SJSA1 (cell line): ENCODE measurements at regions not wholly inside any gene's neighbourhood (a gene's known extent, or its start where the extent isn't known, plus 50 kb on each side); places are given as distances from the start of the nearest gene placed in this dataset.
"Not testable (repeated sequence)": the region's sequence is repeated elsewhere in the genome, so short reads cannot be mapped to it uniquely, and the experiment has no call there.

ENCODE experiments used
- DNase-seq, 2 experiments: peaks; one replicate each; pipeline ENCODE4 v3.0.0-alpha.2; 2015 to 2020; ENCODE audit warnings: low spot score in 2 of 2, low read depth in 1 of 2
- H3K27ac ChIP-seq: fragments of 250-450 bp; sonication (Bioruptor Pico); 2 replicates; pipeline ENCODE4 v1.5.1; 2020; ENCODE audit warnings: mild to moderate bottlenecking, moderate library complexity
- H3K27me3 ChIP-seq: fragments of 250-450 bp; sonication (Bioruptor Pico); replicated peaks from 2 replicates; pipeline ENCODE4 v1.5.1; 2020; ENCODE audit warnings: mild to moderate bottlenecking, moderate library complexity
- H3K36me3 ChIP-seq: fragments of 250-450 bp; sonication (Bioruptor Pico); 2 replicates; pipeline ENCODE4 v1.5.1; 2020; ENCODE audit warnings: mild to moderate bottlenecking
- H3K4me1 ChIP-seq: fragments of 250-450 bp; sonication (Bioruptor Pico); replicated peaks from 2 replicates; pipeline ENCODE4 v1.6.1; 2021; ENCODE audit warnings: mild to moderate bottlenecking
- H3K4me3 ChIP-seq: fragments of 250-450 bp; sonication (Bioruptor Pico); 2 replicates; pipeline ENCODE4 v1.5.1; 2020; ENCODE audit warnings: mild to moderate bottlenecking
- H3K9me3 ChIP-seq: fragments of 250-450 bp; sonication (Bioruptor Pico); replicated peaks from 2 replicates; pipeline ENCODE4 v1.5.1; 2020; ENCODE audit warnings: mild to moderate bottlenecking

DNA sequence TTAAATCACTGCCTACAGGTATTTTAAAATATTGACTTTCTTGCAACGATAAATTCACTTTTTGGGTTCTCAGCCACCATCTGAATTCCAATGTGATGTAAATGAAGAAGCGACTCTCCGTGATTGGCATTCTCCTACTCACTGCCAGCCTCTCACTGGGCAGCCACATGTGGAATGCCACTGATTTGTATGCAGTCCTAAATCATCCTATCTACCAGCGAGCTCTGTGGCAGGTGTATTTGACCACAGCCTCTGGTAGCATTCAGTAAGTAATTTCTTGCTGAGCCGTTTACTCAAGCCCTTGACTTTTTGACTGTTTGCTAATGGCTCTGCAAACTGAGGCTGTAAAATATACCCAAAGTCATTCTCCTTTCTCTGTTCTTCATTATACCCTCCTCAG lies 559.0 kb upstream of the SLC10A2 start:
- no peak for DNase-seq
- no peaks in the 10 kb centered on the region for H3K4me1 ChIP-seq
- H3K4me3 ChIP-seq: no peak overlapping the region
- H3K27me3 ChIP-seq: no peaks in the 10 kb centered on the region
- no peak overlapping the region for H3K27ac ChIP-seq
- no peaks in the 10 kb centered on the region for H3K36me3 ChIP-seq
- H3K9me3 ChIP-seq: no peaks in the 10 kb centered on the region

DNA sequence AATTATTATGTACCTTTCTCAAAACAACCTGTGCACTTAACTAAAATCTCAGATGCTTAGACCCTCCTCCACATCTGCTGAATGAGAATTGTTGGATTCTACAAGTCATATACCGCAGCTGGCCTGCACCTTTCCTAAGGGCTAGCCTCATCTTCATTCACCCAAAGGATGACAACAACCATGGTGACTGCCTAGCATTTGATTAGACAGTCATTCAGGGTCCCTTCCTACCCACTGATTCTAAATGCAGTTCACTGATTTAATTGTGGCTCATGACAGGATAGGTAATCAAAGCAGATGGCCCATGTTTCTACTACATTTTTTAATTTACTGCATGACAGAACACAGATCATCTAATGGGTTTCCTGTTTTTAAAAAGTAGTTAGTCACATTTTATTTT lies 551.9 kb upstream of the SLC10A2 start:
- H3K9me3 ChIP-seq: no peaks in the 10 kb centered on the region
- DNase-seq: no peak
- peaks cover 26% of the 10 kb centered on the region for H3K27me3 ChIP-seq
- H3K4me1 ChIP-seq: no peaks in the 10 kb centered on the region
- H3K36me3 ChIP-seq: no peaks in the 10 kb centered on the region
- no peak overlapping the region for H3K27ac ChIP-seq
- H3K4me3 ChIP-seq: no peak overlapping the region

DNA sequence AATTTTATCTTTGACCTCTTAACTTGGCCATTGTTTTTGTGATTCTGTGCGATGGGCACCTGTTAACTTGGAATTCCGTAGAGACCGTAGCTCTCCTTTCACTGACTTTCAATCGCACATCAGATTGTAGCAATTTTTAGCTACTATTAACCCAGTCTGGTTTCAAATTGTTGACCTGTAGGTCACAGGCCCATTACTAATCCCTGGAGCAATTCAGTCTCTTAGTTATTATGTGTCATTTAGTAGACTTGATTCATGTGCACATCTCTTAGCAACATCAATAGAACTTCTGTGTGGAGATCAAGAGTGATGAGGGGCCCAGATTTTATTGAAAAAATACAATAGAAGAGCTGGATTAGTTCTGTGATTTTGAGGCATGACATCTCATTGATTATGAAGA lies 549.6 kb upstream of the SLC10A2 start:
- DNase-seq: no peak
- Histone ChIP-seq H3K9me3 (no peaks in the 10 kb centered on the region), H3K4me1 (no peaks in the 10 kb centered on the region), H3K36me3 (no peaks in the 10 kb centered on the region), H3K27ac (no peak overlapping the region), H3K27me3 (peaks cover 30% of the 10 kb centered on the region), H3K4me3 (no peak overlapping the region)

DNA sequence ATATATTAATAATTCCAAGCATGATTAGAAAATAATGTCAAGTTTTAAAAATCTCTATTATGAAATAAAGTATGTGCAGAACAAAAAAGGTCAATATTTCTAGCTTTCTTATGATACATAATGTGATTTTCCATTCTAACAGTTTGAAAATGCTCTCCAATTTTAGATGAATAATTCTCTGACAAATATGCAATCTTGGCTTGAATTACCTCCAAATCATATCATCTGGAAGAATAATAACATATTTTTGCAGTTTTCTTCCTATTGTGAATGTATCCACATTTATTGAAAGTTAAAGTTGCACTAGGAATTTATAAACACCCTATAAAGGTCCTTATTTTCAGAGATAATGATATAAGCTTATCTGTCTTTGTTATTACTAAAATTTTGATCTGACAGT lies 548.5 kb upstream of the SLC10A2 start:
- Histone ChIP-seq H3K4me1 (no peaks in the 10 kb centered on the region), H3K27ac (no peak overlapping the region), H3K4me3 (no peak overlapping the region), H3K27me3 (peaks cover 36% of the 10 kb centered on the region), H3K36me3 (no peaks in the 10 kb centered on the region), H3K9me3 (no peaks in the 10 kb centered on the region)
- no peak for DNase-seq

GRCh38 chr13:103607995-103608394 lies 541.8 kb upstream of the SLC10A2 start:
- peaks cover 10% of the 10 kb centered on the region for H3K27me3 ChIP-seq
- H3K36me3 ChIP-seq: no peaks in the 10 kb centered on the region
- no peak overlapping the region for H3K27ac ChIP-seq
- no peaks in the 10 kb centered on the region for H3K4me1 ChIP-seq
- H3K4me3 ChIP-seq: no peak overlapping the region
- no peaks in the 10 kb centered on the region for H3K9me3 ChIP-seq
- no peak for DNase-seq

DNA sequence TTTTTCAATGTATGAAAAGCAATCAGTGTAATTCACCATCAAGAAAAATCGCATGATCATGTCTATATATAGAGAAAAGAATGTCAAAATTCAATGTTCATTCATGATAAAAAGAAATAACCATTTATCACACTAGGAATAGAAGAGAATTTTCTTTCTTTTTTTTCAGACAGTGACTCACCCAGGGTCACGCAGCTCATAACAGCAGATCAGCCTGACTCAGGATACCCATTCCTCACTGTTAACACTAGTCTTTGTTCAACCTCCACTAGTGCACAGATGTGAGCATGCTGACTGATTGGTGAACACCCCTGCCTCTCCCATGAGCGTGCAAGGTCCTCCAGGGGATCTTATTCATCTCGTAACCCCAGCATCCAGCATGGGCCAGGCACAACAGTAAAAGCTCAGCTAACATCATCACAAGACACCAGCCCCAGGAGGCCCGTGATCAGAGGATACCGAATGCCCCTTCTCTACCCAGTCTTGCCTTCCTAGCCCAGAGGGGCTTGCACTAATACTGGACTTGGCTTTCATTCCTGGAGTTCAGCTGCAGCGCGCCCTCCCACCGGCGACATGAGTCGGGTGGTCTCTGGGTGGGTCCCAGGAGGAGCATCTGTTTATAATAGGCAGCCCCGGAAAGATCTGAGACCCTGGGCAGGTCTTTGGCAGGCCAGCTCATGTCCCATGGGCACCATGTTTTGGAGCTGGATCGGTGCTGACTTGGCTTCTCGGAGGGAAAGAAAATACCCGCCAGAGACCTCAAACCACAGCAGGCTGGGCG lies 539.5 kb upstream of the SLC10A2 start:
- no peak for DNase-seq
- H3K27ac ChIP-seq: no peak overlapping the region
- H3K9me3 ChIP-seq: no peaks in the 10 kb centered on the region; the same call in 1 of the 2 replicates
- no peak overlapping the region for H3K4me3 ChIP-seq
- peaks cover 11% of the 10 kb centered on the region for H3K27me3 ChIP-seq
- H3K4me1 ChIP-seq: no peaks in the 10 kb centered on the region
- no peaks in the 10 kb centered on the region for H3K36me3 ChIP-seq

GRCh38 chr13:103599870-103600269 lies 533.7 kb upstream of the SLC10A2 start:
- not testable (repeated sequence) for H3K9me3 ChIP-seq, H3K36me3 ChIP-seq, H3K27me3 ChIP-seq, H3K27ac ChIP-seq, H3K4me3 ChIP-seq, DNase-seq, H3K4me1 ChIP-seq

DNA sequence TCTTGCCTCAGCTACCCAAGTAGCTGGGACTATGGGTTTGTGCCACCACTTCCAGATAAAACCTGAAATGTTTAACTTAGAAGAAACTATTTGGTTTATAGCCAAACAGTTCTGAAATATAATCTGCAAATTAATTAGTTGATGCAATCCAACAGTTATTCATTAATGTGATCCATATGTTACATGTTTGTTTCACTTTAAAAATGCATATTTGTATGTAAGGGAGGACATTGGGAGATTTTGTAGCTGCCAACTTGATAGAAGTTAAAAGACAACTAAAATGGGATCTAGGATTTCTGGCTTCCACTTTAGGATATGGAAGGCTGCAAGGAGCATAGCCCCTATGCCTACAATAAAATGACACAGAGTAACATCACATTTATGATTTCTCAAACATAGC lies 532.5 kb upstream of the SLC10A2 start:
- no peak overlapping the region for H3K27ac ChIP-seq
- H3K4me3 ChIP-seq: no peak overlapping the region
- no peak for DNase-seq
- no peaks in the 10 kb centered on the region for H3K36me3 ChIP-seq
- H3K9me3 ChIP-seq: no peaks in the 10 kb centered on the region; the same call in 1 of the 2 replicates
- peaks cover 5% of the 10 kb centered on the region for H3K27me3 ChIP-seq
- no peaks in the 10 kb centered on the region for H3K4me1 ChIP-seq

DNA sequence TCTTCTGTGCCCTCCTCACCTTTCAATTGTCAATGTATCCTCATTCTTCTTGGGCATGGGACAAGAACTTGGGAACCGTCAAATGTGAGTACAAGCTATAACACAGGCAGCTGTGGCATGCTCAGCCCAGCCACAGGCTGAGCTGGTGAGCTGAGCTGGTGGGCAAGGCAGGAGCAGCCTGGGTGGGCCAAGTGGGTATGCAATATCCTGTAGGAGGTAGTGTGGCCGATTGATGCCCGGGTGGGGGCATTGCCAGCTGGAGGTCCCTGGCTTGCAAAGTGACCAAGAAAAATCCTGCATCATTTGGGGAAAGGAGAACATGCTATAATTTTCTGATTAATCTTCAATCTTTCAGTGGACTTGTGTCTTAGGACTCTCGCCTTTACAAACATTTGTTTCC lies 507.2 kb upstream of the SLC10A2 start:
- DNase-seq: no peak
- Histone ChIP-seq H3K36me3 (no peaks in the 10 kb centered on the region), H3K27me3 (0 out of 2 replicates have a peak, but pooled peaks cover under 1% of the 10 kb centered on the region), H3K9me3 (no peaks in the 10 kb centered on the region), H3K27ac (no peak overlapping the region), H3K4me3 (no peak overlapping the region), H3K4me1 (no peaks in the 10 kb centered on the region)

DNA sequence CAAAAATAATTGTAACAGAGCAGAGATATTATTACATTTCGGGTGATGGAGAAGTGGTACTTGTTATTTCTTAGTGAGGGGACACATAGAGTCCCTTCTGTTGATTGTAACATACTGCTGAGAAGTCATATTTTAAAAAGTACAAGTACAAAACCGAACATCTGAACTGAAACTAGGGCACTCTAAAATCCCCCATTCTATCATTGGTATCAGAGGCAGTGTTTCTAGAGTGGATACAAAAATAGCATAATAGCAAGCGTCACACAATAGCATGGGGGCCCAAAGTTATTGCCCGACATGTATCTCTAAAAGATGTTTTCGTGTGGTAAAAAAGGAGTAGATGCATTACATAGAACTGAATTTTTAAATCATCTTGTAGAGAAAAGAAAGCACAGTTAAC lies 502.1 kb upstream of the SLC10A2 start:
- 0 out of 2 replicates have a peak, but pooled peaks cover 3% of the 10 kb centered on the region for H3K27me3 ChIP-seq
- no peak overlapping the region for H3K27ac ChIP-seq
- no peak overlapping the region for H3K4me3 ChIP-seq
- 0 out of 2 replicates have a peak, but pooled peaks cover 2% of the 10 kb centered on the region for H3K9me3 ChIP-seq
- no peaks in the 10 kb centered on the region for H3K36me3 ChIP-seq
- H3K4me1 ChIP-seq: no peaks in the 10 kb centered on the region
- DNase-seq: no peak

GRCh38 chr13:103557878-103558277 lies 491.7 kb upstream of the SLC10A2 start:
- Histone ChIP-seq H3K27me3 (no peaks in the 10 kb centered on the region), H3K9me3 (peaks cover 7% of the 10 kb centered on the region), H3K4me1 (no peaks in the 10 kb centered on the region), H3K4me3 (no peak overlapping the region), H3K36me3 (no peaks in the 10 kb centered on the region), H3K27ac (no peak overlapping the region)
- no peak for DNase-seq

DNA sequence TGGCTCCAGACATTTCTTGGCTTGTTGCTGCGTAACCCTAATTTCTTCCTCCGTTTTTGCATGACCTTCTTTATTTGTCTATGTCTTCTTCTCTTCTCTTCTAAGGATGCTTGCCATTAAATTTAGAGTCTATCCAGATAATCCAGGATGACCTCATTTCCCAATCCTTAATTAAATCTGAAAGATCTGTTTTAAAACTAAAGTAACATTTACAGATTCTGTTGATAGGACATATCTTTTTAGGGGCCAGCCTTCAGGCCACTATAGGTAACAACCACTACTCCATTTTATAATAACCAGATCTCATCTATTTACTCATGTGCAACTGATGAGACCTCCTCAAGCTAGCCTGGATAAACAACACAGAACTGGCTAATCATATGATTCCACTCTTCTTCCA lies 490.5 kb upstream of the SLC10A2 start:
- no peak for DNase-seq
- Histone ChIP-seq H3K4me1 (no peaks in the 10 kb centered on the region), H3K9me3 (no peaks in the 10 kb centered on the region; the same call in 1 of the 2 replicates), H3K27ac (no peak overlapping the region), H3K27me3 (no peaks in the 10 kb centered on the region), H3K4me3 (no peak overlapping the region), H3K36me3 (no peaks in the 10 kb centered on the region)

GRCh38 chr13:103547914-103548313 lies 481.7 kb upstream of the SLC10A2 start:
- Histone ChIP-seq H3K27ac (no peak overlapping the region), H3K4me1 (no peaks in the 10 kb centered on the region), H3K36me3 (no peaks in the 10 kb centered on the region), H3K4me3 (no peak overlapping the region), H3K9me3 (peaks cover 4% of the 10 kb centered on the region; the same call in 1 of the 2 replicates), H3K27me3 (no peaks in the 10 kb centered on the region)
- DNase-seq: no peak

DNA sequence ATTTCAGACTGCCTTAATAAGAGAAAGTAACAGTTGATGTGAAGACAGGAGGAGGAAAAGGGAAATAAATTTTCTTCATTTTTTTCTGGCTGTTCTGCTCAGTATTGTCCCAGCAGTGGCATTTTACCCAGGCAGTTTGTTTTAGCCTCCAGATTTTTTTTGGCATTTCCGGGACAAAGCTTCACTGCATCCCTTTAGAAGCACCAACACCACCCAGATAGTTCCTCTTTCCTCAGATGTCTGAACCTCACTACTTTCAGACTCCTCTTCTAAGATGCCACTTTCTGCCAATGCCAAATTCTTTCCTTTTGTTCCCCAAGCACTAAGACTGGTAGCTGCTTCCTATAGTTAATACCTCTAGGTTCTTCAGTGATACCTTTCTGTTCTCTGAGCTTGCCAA lies 480.1 kb upstream of the SLC10A2 start:
- Histone ChIP-seq H3K4me1 (no peaks in the 10 kb centered on the region), H3K4me3 (no peak overlapping the region), H3K27ac (no peak overlapping the region), H3K27me3 (no peaks in the 10 kb centered on the region), H3K36me3 (no peaks in the 10 kb centered on the region), H3K9me3 (peaks cover 4% of the 10 kb centered on the region; the same call in 1 of the 2 replicates)
- no peak for DNase-seq

DNA sequence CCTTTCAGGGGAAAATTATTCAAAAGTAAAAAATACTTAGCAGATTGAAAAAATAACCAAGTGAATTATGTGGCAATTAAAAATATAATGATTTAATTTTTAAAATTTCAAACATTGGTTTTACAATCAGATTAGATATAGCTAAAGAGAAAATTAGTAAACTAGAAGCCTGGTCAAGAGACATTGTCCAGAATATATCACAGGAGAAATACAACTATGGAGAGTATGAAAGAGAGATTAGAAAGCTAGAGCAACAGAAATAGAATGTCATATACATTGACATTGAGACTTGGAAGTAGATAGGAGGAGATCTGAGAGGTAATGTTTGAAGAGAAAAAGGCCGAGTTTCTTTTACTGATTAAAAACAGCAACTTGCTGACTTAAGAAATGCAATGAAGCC lies 476.4 kb upstream of the SLC10A2 start:
- Histone ChIP-seq H3K27ac (no peak overlapping the region), H3K27me3 (no peaks in the 10 kb centered on the region), H3K9me3 (peaks cover under 1% of the 10 kb centered on the region; the same call in 1 of the 2 replicates), H3K4me1 (no peaks in the 10 kb centered on the region), H3K4me3 (no peak overlapping the region), H3K36me3 (no peaks in the 10 kb centered on the region)
- DNase-seq: no peak
